ENCODE measurements at regions not wholly inside any gene's neighbourhood (a gene's known extent, or its start where the extent isn't known, plus 50 kb on each side); places are given as distances from the start of the nearest gene placed in this dataset.

DNA sequence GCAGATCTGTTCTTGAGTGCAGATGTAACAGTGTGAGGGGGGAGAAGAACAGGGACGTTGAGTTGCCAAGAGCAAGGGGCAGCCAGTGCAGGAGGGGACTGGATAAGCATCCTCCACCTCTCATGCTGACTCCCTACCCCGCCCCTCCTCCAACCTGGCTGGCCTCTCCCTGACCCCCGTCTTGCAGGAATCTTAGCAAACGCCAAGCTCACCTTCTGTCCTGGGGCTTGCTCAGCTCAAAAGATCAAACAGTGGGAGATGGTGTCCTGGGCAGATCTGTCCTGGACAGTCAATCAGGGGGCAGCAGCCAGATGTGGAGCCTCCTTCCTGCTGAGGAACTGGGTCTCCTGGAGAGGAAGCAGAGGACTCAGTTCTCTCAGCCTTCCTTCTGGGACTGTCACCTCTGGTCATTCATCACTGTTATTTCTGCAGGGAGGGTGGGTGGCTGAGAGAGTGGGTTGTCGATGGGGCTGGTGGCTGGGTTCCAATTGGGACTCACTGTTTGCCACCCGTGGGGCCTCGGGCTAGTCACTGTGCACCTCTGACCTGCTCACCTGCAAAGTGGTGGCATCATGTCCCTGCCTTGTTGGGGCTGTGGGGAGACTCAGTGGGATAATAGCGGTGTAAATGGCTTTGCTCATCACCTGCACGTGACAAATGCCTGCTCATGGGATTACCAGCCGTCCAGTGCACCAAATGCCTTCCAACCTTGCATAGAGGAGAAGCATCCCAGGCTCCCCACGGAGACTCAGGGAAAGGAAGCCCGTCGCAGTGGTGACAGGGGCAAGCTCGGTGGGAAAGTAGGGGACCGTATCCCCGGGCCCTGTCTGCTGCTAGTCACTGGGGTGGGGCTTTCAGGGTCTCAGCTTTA lies 154.4 kb downstream of the PTPRU start:
- TF ChIP-seq EZH2 (IDR thresholded peaks at IDR 0.05) (no peak), CTCF (IDR thresholded peaks at IDR 0.05) (no peak), EZH2phosphoT487 (IDR thresholded peaks at IDR 0.05) (no peak)

Measured in neural progenitor cell (in vitro differentiated cells).